ENCODE measurements at regions not wholly inside any gene's neighbourhood (a gene's known extent, or its start where the extent isn't known, plus 50 kb on each side); places are given as distances from the start of the nearest gene placed in this dataset.

GRCh38 chr10:130926442-130926841 lies 385.1 kb downstream of the TCERG1L start:
- DNase-seq, result no peak
- H3K9ac ChIP-seq (ENCODE audit: low read depth in 2 of 2, low read length in 2 of 2), result no peak overlapping the region
- H3K27ac ChIP-seq, result no peak overlapping the region
- TF ChIP-seq CTCF (IDR thresholded peaks at IDR 0.05), result no peak
- no peaks in the 10 kb centered on the region for H3K4me1 ChIP-seq
- intact Hi-C loops (cut with DNase I), result no loop called here
- H3K27me3 ChIP-seq, result no peaks in the 10 kb centered on the region
- no peaks in the 10 kb centered on the region for H3K36me3 ChIP-seq
- no peaks in the 10 kb centered on the region for H3K9me3 ChIP-seq
- no peak overlapping the region for H3K4me3 ChIP-seq

GRCh38 chr10:130927157-130927556 lies 384.4 kb downstream of the TCERG1L start:
- Histone ChIP-seq H3K4me1 (no peaks in the 10 kb centered on the region), H3K9me3 (no peaks in the 10 kb centered on the region), H3K27me3 (no peaks in the 10 kb centered on the region), H3K9ac (ENCODE audit: low read depth in 2 of 2, low read length in 2 of 2) (no peak overlapping the region), H3K27ac (no peak overlapping the region), H3K4me3 (no peak overlapping the region), H3K36me3 (no peaks in the 10 kb centered on the region)
- intact Hi-C loops (cut with DNase I), result no loop called here
- TF ChIP-seq CTCF (IDR thresholded peaks at IDR 0.05), result no peak
- no peak for DNase-seq

- TF ChIP-seq CTCF (IDR thresholded peaks at IDR 0.05), result no peak
- DNase-seq, result no peak
- Histone ChIP-seq H3K9me3 (no peaks in the 10 kb centered on the region), H3K4me1 (no peaks in the 10 kb centered on the region), H3K4me3 (no peak overlapping the region), H3K36me3 (no peaks in the 10 kb centered on the region), H3K27ac (no peak overlapping the region), H3K27me3 (no peaks in the 10 kb centered on the region), H3K9ac (ENCODE audit: low read depth in 2 of 2, low read length in 2 of 2) (no peak overlapping the region)
- intact Hi-C loops (cut with DNase I), result no loop called here
These were observed 383.2 kb downstream of the TCERG1L start for GRCh38 chr10:130928306-130928705.

- no peak for TF ChIP-seq CTCF (IDR thresholded peaks at IDR 0.05)
- intact Hi-C loops (cut with DNase I), result no loop called here
- H3K4me3 ChIP-seq, result no peak overlapping the region
These were observed 381.8 kb downstream of the TCERG1L start for GRCh38 chr10:130929422-130930325.

GRCh38 chr10:130930821-130931220 lies 380.7 kb downstream of the TCERG1L start:
- DNase-seq, result no peak
- Histone ChIP-seq H3K27me3 (no peaks in the 10 kb centered on the region), H3K4me3 (no peak overlapping the region), H3K9me3 (no peaks in the 10 kb centered on the region), H3K36me3 (no peaks in the 10 kb centered on the region), H3K27ac (no peak overlapping the region), H3K4me1 (no peaks in the 10 kb centered on the region), H3K9ac (ENCODE audit: low read depth in 2 of 2, low read length in 2 of 2) (no peak overlapping the region)
- TF ChIP-seq CTCF (IDR thresholded peaks at IDR 0.05), result no peak
- intact Hi-C loops (cut with DNase I), result no loop called here

More at GRCh38 chr10:130929422-130930325, 381.8 kb downstream of the TCERG1L start:
- Histone ChIP-seq H3K4me1 (no peaks in the 10 kb centered on the region), H3K9me3 (no peaks in the 10 kb centered on the region), H3K27me3 (no peaks in the 10 kb centered on the region), H3K9ac (ENCODE audit: low read depth in 2 of 2, low read length in 2 of 2) (no peak overlapping the region), H3K36me3 (no peaks in the 10 kb centered on the region), H3K27ac (no peak overlapping the region)
- DNase-seq, result no peak
